C4-2B (cell line): ENCODE measurements at regions not wholly inside any gene's neighbourhood (a gene's known extent, or its start where the extent isn't known, plus 50 kb on each side); places are given as distances from the start of the nearest gene placed in this dataset.

Experiments
- H3K27ac ChIP-seq: fragments of 450-650 bp; 2 replicates; pipeline ENCODE4 v1.5.1; 2017
- ZFX ChIP-seq: fragments of 450-650 bp; IDR thresholded peaks from 2 replicates; pipeline ENCODE4 v1.6.1; 2017
- TF ChIP-seq, protein P1 (sequence below): fragments of 450-650 bp; conservative IDR thresholded peaks from 2 replicates; pipeline ENCODE4 v1.5.1; 2017; ENCODE audit warnings: mild to moderate bottlenecking

DNA sequence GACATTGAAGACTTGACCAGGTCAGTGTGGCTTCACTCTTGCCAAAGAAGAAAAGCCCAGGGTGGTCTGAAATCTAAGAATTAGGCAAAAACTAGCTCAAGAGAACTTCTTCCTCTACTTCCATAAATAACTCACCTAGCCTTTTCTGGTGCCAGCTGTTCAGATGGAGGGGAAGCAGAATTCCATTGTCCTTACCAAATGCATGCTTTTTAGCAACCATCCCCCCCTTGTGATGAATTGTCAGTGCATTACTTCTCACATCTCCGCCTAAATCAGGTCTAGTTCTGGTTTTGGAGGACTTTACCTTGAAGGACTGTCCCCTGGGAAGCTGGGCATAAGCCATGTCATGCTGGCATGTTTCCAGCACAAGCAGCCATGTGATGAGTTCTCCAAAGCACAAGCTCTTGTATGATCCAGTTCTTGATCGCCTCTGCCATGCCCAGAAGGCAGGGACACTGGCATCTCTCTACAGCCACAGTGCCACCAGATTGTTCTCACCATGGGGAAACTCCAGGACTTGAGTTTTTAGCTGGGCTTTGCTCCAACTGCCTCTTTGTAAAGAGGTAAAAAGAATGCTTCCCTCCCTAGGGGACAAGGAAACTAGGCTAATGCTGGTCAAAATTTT is 96.4 kb upstream of the IL12A start:
- no peak overlapping the region for H3K27ac ChIP-seq
- TF ChIP-seq, protein P1, sequence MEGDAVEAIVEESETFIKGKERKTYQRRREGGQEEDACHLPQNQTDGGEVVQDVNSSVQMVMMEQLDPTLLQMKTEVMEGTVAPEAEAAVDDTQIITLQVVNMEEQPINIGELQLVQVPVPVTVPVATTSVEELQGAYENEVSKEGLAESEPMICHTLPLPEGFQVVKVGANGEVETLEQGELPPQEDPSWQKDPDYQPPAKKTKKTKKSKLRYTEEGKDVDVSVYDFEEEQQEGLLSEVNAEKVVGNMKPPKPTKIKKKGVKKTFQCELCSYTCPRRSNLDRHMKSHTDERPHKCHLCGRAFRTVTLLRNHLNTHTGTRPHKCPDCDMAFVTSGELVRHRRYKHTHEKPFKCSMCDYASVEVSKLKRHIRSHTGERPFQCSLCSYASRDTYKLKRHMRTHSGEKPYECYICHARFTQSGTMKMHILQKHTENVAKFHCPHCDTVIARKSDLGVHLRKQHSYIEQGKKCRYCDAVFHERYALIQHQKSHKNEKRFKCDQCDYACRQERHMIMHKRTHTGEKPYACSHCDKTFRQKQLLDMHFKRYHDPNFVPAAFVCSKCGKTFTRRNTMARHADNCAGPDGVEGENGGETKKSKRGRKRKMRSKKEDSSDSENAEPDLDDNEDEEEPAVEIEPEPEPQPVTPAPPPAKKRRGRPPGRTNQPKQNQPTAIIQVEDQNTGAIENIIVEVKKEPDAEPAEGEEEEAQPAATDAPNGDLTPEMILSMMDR: no peak
- TF ChIP-seq ZFX: no peak

DNA sequence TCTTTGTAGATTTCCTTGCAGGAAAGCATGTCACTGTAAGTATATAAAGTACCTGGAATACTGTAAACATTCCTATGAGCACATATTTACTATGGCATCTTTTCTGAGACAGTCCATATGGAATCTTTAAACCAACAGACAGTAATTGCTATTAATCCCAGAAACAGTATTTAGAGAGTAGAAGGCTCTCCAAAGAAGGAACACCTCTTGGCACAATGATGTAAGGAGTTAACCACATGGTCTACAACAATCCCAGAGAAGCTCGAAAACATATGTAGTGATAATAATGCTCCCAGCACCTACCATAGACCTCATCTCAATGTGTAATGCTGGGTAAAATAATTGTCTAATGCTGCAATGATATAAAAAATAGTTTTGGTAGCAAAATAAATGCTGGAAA is 95.8 kb upstream of the IL12A start:
- TF ChIP-seq, protein P1: no peak
- no peak for TF ChIP-seq ZFX
- no peak overlapping the region for H3K27ac ChIP-seq

DNA sequence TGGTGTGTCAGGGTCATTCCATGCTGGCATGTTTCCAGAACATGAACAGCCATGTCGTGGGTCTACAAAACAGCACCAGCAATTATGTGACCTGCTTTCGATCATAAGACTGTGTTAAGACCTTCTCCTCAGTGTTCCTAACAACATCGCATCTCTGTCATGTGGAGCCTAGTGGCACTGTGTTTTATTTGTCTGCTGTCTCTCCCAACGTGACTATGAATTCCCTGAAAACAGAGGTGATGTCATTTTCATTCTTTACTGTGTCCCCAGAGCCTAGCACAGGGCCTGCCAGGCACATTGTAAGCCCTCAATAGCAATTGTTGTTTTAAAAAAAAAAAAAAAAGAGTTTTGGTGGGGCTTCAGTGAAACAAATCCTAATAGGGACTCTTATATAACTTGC is 94.2 kb upstream of the IL12A start:
- H3K27ac ChIP-seq: no peak overlapping the region
- TF ChIP-seq, protein P1: no peak
- no peak for TF ChIP-seq ZFX

DNA sequence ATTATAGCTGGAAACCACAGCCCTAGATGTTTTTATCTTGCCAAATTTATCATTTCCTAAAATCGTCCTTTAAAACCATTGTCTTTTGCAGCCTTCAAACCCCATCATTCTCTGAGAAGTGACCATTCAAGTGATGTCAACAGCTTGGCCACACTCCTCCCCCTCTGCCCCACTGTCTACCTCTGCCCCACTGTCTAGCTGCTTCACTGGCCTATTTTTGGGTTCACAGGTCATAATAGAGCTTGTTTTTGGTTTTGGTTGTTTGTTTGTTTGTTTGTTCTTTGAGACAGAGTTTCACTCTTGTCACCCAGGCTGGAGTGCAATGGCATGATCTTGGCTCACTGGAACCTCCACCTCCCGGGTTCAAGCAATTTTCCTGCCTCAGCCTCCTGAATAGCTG is 93.2 kb upstream of the IL12A start:
- no peak overlapping the region for H3K27ac ChIP-seq
- no peak for TF ChIP-seq ZFX
- TF ChIP-seq, protein P1: no peak

DNA sequence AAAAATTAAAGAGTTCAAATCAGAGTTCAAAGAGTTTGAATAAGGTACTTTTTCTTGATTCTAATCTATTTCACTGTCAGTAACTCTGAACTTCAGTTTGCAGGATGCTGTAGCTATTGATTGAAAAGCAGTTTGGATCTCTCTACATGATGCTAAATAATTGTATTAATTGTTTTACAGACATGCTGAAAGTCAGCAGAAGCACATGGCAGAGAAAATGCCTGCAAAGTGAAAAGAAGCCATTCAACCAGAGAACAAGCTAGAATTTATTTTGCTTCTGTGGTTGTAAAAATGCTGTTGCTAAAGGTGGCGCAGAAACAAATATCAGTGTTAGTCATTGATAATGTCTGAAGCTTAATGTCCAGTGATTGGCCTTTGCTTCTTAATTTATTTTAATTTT is 92.1 kb upstream of the IL12A start:
- H3K27ac ChIP-seq: no peak overlapping the region
- TF ChIP-seq ZFX: no peak
- TF ChIP-seq, protein P1: no peak

DNA sequence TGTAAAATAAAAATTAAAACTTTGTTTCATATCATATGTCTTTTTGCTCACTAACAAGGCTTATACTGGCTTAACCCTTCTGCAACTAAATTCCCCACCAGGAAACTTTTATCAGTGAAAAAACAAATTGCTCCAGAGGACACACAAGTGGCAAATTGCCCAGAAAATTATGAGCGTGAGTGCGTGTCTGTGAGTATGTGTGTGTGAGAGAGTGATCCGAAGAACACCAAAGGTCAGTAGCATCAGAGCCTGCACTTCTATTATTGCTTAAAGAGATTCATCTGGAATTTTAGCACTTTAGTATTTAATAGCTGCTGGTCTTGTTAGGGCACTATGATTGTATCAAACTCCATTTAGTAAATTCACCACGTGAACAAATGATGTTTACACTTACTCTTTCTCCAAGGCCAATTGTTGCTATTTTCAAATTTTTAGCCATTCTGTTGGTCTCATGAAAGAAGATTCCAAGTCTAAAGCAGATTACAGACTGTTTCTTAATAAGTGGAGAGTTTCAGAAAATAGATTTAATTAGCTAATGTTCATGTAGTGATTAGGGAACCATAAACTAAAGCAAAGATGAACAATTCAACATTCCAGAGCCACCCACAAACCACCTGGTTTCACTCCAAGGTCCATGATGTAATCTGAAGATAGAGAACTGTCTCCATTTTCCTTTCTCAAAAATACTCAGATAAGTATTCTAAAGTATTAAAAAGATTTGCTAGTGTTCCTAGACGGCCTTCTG is 91.1 kb upstream of the IL12A start:
- no peak for TF ChIP-seq ZFX
- TF ChIP-seq, protein P1: no peak
- H3K27ac ChIP-seq: no peak overlapping the region

DNA sequence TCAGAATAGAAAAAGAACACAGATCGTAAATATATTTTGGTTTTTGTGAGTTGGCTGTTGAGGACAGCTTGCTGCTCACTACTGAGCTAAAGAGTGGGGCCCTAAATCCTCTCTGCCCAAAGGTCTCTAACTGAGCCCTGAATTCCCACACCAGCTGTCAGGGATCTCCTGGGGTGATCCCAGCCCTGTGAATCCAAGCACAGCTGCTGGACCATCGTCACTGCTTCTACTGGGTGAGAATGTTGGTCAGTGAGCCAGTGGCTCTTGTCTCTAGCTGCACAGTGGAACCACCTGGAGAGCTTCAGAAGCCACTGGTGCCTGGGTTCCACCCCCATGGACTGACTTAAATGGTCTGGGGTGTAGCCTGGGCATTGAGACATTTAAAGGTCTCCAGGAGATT is 90.5 kb upstream of the IL12A start:
- no peak overlapping the region for H3K27ac ChIP-seq
- no peak for TF ChIP-seq ZFX
- TF ChIP-seq, protein P1: no peak
